ENCODE measurements at regions not wholly inside any gene's neighbourhood (a gene's known extent, or its start where the extent isn't known, plus 50 kb on each side); places are given as distances from the start of the nearest gene placed in this dataset.

- Histone ChIP-seq H3K4me1 (no peaks in the 10 kb centered on the region), H3K27me3 (no peaks in the 10 kb centered on the region), H3K27ac (no peak overlapping the region), H3K4me3 (no peak overlapping the region), H3K9me3 (no peaks in the 10 kb centered on the region), H3K36me3 (no peaks in the 10 kb centered on the region)
- no peak for DNase-seq
- no peak for TF ChIP-seq POLR2A (IDR thresholded peaks at IDR 0.05)
- TF ChIP-seq, protein P1, sequence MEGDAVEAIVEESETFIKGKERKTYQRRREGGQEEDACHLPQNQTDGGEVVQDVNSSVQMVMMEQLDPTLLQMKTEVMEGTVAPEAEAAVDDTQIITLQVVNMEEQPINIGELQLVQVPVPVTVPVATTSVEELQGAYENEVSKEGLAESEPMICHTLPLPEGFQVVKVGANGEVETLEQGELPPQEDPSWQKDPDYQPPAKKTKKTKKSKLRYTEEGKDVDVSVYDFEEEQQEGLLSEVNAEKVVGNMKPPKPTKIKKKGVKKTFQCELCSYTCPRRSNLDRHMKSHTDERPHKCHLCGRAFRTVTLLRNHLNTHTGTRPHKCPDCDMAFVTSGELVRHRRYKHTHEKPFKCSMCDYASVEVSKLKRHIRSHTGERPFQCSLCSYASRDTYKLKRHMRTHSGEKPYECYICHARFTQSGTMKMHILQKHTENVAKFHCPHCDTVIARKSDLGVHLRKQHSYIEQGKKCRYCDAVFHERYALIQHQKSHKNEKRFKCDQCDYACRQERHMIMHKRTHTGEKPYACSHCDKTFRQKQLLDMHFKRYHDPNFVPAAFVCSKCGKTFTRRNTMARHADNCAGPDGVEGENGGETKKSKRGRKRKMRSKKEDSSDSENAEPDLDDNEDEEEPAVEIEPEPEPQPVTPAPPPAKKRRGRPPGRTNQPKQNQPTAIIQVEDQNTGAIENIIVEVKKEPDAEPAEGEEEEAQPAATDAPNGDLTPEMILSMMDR (IDR thresholded peaks at IDR 0.05): no peak
- intact Hi-C loops (cut with DNase I; ENCODE audit: low total_unique reads): no loop called here
Measured at GRCh38 chr14:55799508-55800095, 219.6 kb downstream of the KTN1 start.

DNA sequence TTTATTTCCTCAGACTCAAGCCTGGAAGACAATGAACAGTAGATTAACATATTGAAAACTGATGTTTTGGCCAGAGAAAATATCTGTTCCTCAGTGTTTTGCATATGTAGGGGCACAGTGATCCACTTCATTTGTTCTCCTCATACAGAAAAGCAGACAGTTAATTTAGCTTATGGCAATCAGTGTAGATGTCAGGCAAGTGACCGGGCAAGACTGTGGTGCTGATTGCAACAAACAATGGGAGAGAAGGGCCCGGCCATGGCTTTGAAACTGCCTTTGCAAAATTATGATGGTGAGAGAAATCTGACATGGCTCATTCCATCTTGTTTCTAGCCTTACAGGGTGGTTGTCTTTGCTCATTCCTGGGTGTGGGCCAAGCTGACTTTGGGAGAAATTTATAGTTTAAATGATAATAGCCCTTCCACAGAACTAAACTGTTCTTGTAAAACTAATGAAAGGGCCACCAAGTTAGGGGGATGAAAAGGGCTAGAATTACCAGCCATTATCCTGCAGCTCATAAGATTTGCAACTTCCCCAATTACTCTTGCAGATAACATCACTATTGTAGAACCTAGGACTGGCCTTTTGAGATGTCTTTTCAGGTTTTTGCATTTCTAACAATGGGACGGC lies 220.3 kb downstream of the KTN1 start:
- Histone ChIP-seq H3K4me3 (no peak overlapping the region), H3K27me3 (no peaks in the 10 kb centered on the region), H3K4me1 (no peaks in the 10 kb centered on the region), H3K36me3 (no peaks in the 10 kb centered on the region), H3K27ac (no peak overlapping the region), H3K9me3 (no peaks in the 10 kb centered on the region)
- no peak for DNase-seq
- intact Hi-C loops (cut with DNase I; ENCODE audit: low total_unique reads): no loop called here
- TF ChIP-seq POLR2A (IDR thresholded peaks at IDR 0.05): no peak
- TF ChIP-seq, protein P1 (IDR thresholded peaks at IDR 0.05): no peak

DNA sequence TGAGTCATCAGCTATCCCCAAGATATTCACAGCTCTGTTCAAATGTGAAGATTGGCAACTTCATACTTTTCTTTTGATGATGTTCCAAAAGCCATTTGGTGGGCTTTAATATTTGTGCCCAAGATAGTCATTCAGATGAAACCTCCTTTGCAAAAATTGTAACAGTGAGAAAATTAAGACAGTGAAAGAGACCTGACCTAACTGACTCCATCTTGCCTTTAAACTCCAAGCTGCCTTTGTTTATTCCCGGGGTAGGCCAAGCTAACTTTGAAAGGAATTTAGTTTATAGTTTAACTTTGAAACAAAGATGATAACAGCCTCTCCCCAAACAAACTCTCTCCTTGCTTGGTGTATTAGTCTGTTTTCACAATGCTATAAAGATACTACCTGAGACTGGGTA lies 221.1 kb downstream of the KTN1 start:
- intact Hi-C loops (cut with DNase I; ENCODE audit: low total_unique reads): no loop called here
- DNase-seq: no peak

GRCh38 chr14:55802986-55803872 lies 223.2 kb downstream of the KTN1 start:
- Histone ChIP-seq H3K4me3 (no peak overlapping the region), H3K27me3 (no peaks in the 10 kb centered on the region), H3K27ac (no peak overlapping the region), H3K36me3 (no peaks in the 10 kb centered on the region), H3K4me1 (peaks cover 0 to 4% of the 10 kb centered on the region in 2 donors), H3K9me3 (no peaks in the 10 kb centered on the region)
- no peak for TF ChIP-seq POLR2A (IDR thresholded peaks at IDR 0.05)
- TF ChIP-seq, protein P1 (IDR thresholded peaks at IDR 0.05): no peak
- intact Hi-C loops (cut with DNase I; ENCODE audit: low total_unique reads): no loop called here
- DNase-seq: no peak

More for the DNA sequence above, 221.1 kb downstream of the KTN1 start:
- no peak overlapping the region for H3K27ac ChIP-seq
- no peaks in the 10 kb centered on the region for H3K27me3 ChIP-seq
- H3K36me3 ChIP-seq: no peaks in the 10 kb centered on the region
- no peak overlapping the region for H3K4me3 ChIP-seq
- H3K9me3 ChIP-seq: no peaks in the 10 kb centered on the region
- TF ChIP-seq, protein P1 (IDR thresholded peaks at IDR 0.05): no peak
- no peak for TF ChIP-seq POLR2A (IDR thresholded peaks at IDR 0.05)
- H3K4me1 ChIP-seq: no peaks in the 10 kb centered on the region

All from uterus (tissue), 3 donors.